B cell (primary cell): ENCODE measurements at regions not wholly inside any gene's neighbourhood (a gene's known extent, or its start where the extent isn't known, plus 50 kb on each side); places are given as distances from the start of the nearest gene placed in this dataset.
"Not testable (repeated sequence)": the region's sequence is repeated elsewhere in the genome, so short reads cannot be mapped to it uniquely, and the experiment has no call there.

Experiments
- ATAC-seq: fragments of 200-7000 bp; cut with Tn5 transposase; one replicate; pipeline ENCODE4 v1.10.0; 2021; ENCODE audit warnings: low read depth, mild to moderate bottlenecking, moderate number of reproducible peaks, moderate library complexity
- CTCF ChIA-PET: fragments of 350-600 bp; sonication (Branson Sonifier 250); formaldehyde crosslinking; loops from one replicate; lab custom pipeline; 2021; ENCODE audit warnings: antibody characterized with exemption, inconsistent platforms; lab: Charles Lee
- POLR2A ChIA-PET: fragments of 350-600 bp; sonication (Branson Sonifier 250); formaldehyde crosslinking; loops from one replicate; lab custom pipeline; 2021; ENCODE audit warnings: antibody characterized with exemption; lab: Charles Lee
- DNase-seq: peaks from one replicate; pipeline ENCODE4 v3.0.0; 2013
- H2AFZ ChIP-seq: 2 replicates; pipeline ENCODE4 v1.6.1; 2012; ENCODE audit warnings: mild to moderate bottlenecking, low read depth, low read length; ENCODE audit not compliant: insufficient read depth, poor library complexity, severe bottlenecking
- H3K27ac ChIP-seq, 2 donors: 1 replicate in 1 of 2; 2 replicates in 1 of 2; pipeline ENCODE4 v1.5.1; 2012 to 2013; ENCODE audit warnings: low read length in 2 of 2, mild to moderate bottlenecking in 2 of 2, moderate library complexity in 1 of 2
- H3K27me3 ChIP-seq, 4 experiments: fragments of 200-600 bp in 1 of 4; sonication (generic) in 1 of 4; replicated peaks in 1 of 4; 1 replicate in 2 of 4; 2 replicates in 2 of 4; pipeline versions ENCODE4 v1.6.1 to v1.7.0; 2013 to 2016; ENCODE audit warnings: low read length in 3 of 4, mild to moderate bottlenecking in 2 of 4, mixed read lengths in 1 of 4, moderate library complexity in 1 of 4; ENCODE audit not compliant: insufficient read depth in 4 of 4, control insufficient read depth in 3 of 4; ENCODE audit errors: control extremely low read depth in 1 of 4
- H3K36me3 ChIP-seq, 2 experiments: replicated peaks in 1 of 2; 1 replicate in 1 of 2; 2 replicates in 1 of 2; pipeline versions ENCODE4 v1.6.1 to v1.7.1; 2013; ENCODE audit warnings: low read length in 1 of 2; ENCODE audit not compliant: insufficient read depth in 2 of 2, control insufficient read depth in 1 of 2; ENCODE audit errors: control extremely low read depth in 1 of 2, extremely low read depth in 1 of 2
- H3K4me1 ChIP-seq, 2 donors: fragments of 200-600 bp in 1 of 2; sonication (generic) in 1 of 2; 1 replicate in 1 of 2; 2 replicates in 1 of 2; pipeline versions ENCODE4 v1.5.1 to v1.6.1; 2013 to 2017; ENCODE audit warnings: low read length in 2 of 2; ENCODE audit not compliant: control insufficient read depth in 2 of 2, insufficient read depth in 2 of 2
- H3K4me2 ChIP-seq: replicated peaks from 2 replicates; pipeline ENCODE3; 2012; ENCODE audit warnings: mild to moderate bottlenecking, low read depth, low read length; ENCODE audit not compliant: poor library complexity, severe bottlenecking
- H3K4me3 ChIP-seq, 5 experiments: fragments of 200-600 bp in 1 of 5; sonication (generic) in 1 of 5; 1 replicate in 3 of 5; 2 replicates in 2 of 5; pipeline versions ENCODE4 v1.5.1 to v1.7.0; 2011 to 2016; ENCODE audit warnings: low read length in 4 of 5, mild to moderate bottlenecking in 4 of 5, low read depth in 2 of 5, control low read depth in 1 of 5, moderate library complexity in 1 of 5; ENCODE audit not compliant: insufficient read depth in 1 of 5; ENCODE audit errors: control extremely low read depth in 1 of 5, extremely low read depth in 1 of 5
- H3K79me2 ChIP-seq: fragments of 200-600 bp; sonication (generic); one replicate; pipeline ENCODE4 v1.6.0; 2016; ENCODE audit warnings: low read length; ENCODE audit not compliant: control insufficient read depth, insufficient read depth
- H3K9ac ChIP-seq: fragments of 200-600 bp; sonication (generic); 2 replicates; pipeline ENCODE4 v1.6.1; 2017; ENCODE audit warnings: mild to moderate bottlenecking, low read length, moderate library complexity
- H3K9me3 ChIP-seq, 3 donors: one replicate each; pipeline versions ENCODE4 v1.6.1 to v1.7.1; 2013; ENCODE audit warnings: low read length in 2 of 3; ENCODE audit not compliant: control insufficient read depth in 2 of 3, insufficient read depth in 1 of 3; ENCODE audit errors: control extremely low read depth in 1 of 3
- H4K20me1 ChIP-seq: 2 replicates; pipeline ENCODE4 v1.6.0; 2012; ENCODE audit warnings: mild to moderate bottlenecking, low read length; ENCODE audit not compliant: insufficient read depth, control insufficient read depth, poor library complexity, severe bottlenecking
- H3K27ac Mint-ChIP-seq: one replicate; pipeline ENCODE4 v1.8.0; 2021; ENCODE audit warnings: mixed read lengths
- H3K27me3 Mint-ChIP-seq: one replicate; pipeline ENCODE4 v1.8.0; 2021; ENCODE audit warnings: mixed read lengths
- H3K4me1 Mint-ChIP-seq: one replicate; pipeline ENCODE4 v1.8.0; 2021; ENCODE audit warnings: mixed read lengths
- H3K4me3 Mint-ChIP-seq: one replicate; pipeline ENCODE4 v1.8.0; 2021; ENCODE audit warnings: mixed read lengths
- H3K9me3 Mint-ChIP-seq: one replicate; pipeline ENCODE4 v1.8.0; 2022; ENCODE audit warnings: mixed read lengths; ENCODE audit not compliant: insufficient read depth
- EZH2 ChIP-seq: IDR thresholded peaks from 2 replicates; pipeline ENCODE4 v1.6.1; 2012; ENCODE audit warnings: borderline replicate concordance, low read depth, mild to moderate bottlenecking, moderate library complexity, low read length; ENCODE audit not compliant: insufficient read depth, poor library complexity, severe bottlenecking
- WGBS: methylation state at CpG from one replicate; pipeline ENCODE4 v1.1.5; 2013; ENCODE audit warnings: missing lambda C conversion rate; ENCODE audit not compliant: insufficient coverage; 5-methylcytosine and 5-hydroxymethylcytosine counted together
- intact Hi-C: fragments of 100-400 bp; cut with micrococcal nuclease; formaldehyde crosslinking; loops from one replicate; pipeline ENCODE4 v1.10.0; 2022
- TF ChIP-seq, protein P1 (sequence below): fragments of 200-600 bp; IDR thresholded peaks from one replicate; pipeline ENCODE4 v1.8.0; 2022; ENCODE audit warnings: antibody characterized with exemption, mild to moderate bottlenecking

DNA sequence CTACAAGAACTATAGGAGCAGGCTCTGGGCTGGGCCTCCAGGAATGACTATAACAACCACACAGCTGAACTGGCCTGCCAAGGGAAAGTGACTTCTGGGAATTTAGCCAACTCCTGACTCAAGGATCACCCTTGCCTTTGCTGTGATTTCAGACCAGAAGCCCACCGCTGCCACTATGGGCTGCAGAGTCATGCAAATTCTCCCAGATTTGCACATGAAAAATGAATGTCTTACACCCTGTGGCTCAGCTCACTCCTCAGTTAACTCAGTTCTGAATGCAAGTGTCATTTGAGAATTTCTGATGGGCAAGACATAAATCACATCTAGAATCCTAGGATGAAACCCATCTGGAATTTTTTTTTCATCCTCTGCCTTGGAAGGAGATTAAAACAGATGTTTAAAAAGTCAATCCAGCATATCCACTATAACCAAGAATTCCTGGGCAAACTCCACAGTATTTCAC, 186.5 kb upstream of the BET1 start:
- H3K4me2 ChIP-seq = no peak overlapping the region
- 0% methylated on average over 1 of the region's 1 CpG for WGBS
- DNase-seq (no peak), ATAC-seq (no peak)
- intact Hi-C loops = no loop called here
- H3K9me3 ChIP-seq = no peaks in the 10 kb centered on the region
- Mint-ChIP-seq H3K4me3 (no peak overlapping the region), H3K4me1 (no peaks in the 10 kb centered on the region), H3K27me3 (peaks cover 10% of the 10 kb centered on the region), H3K9me3 (no peaks in the 10 kb centered on the region), H3K27ac (no peak overlapping the region)
- no peak overlapping the region for H3K27ac ChIP-seq
- no peaks in the 10 kb centered on the region for H3K4me1 ChIP-seq
- no peak overlapping the region for H3K4me3 ChIP-seq
- H2AFZ ChIP-seq = no peak overlapping the region
- no peaks in the 10 kb centered on the region for H3K79me2 ChIP-seq
- TF ChIP-seq, protein P1, sequence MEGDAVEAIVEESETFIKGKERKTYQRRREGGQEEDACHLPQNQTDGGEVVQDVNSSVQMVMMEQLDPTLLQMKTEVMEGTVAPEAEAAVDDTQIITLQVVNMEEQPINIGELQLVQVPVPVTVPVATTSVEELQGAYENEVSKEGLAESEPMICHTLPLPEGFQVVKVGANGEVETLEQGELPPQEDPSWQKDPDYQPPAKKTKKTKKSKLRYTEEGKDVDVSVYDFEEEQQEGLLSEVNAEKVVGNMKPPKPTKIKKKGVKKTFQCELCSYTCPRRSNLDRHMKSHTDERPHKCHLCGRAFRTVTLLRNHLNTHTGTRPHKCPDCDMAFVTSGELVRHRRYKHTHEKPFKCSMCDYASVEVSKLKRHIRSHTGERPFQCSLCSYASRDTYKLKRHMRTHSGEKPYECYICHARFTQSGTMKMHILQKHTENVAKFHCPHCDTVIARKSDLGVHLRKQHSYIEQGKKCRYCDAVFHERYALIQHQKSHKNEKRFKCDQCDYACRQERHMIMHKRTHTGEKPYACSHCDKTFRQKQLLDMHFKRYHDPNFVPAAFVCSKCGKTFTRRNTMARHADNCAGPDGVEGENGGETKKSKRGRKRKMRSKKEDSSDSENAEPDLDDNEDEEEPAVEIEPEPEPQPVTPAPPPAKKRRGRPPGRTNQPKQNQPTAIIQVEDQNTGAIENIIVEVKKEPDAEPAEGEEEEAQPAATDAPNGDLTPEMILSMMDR = no peak
- TF ChIP-seq EZH2 = no peak
- H3K27me3 ChIP-seq = no peaks in the 10 kb centered on the region
- H4K20me1 ChIP-seq = no peaks in the 10 kb centered on the region
- CTCF ChIA-PET = no interaction called here
- H3K9ac ChIP-seq = no peak overlapping the region
- POLR2A ChIA-PET = no interaction called here
- no peaks in the 10 kb centered on the region for H3K36me3 ChIP-seq

DNA sequence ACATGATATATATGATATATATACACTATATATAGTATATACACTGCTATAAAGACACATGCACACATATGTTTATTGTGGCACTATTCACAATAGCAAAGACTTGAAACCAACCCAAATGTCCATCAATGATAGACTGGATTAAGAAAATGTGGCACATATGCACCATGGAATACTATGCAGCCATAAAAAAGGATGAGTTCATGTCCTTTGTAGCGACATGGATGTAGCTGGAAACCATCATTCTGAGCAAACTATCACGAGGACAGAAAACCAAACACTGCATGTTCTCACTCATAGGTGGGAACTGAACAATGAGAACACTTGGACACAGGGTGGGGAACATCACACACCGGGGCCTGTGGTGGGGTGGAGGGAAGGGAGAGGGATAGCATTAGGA, 190.3 kb upstream of the BET1 start:
- CTCF ChIA-PET, H3K27me3 Mint-ChIP-seq, H3K9me3 ChIP-seq, H3K27ac Mint-ChIP-seq, POLR2A ChIA-PET, intact Hi-C loops, DNase-seq, H2AFZ ChIP-seq, H3K27me3 ChIP-seq, H3K4me3 ChIP-seq, H3K4me1 Mint-ChIP-seq, H4K20me1 ChIP-seq, H3K4me1 ChIP-seq, H3K4me2 ChIP-seq, H3K79me2 ChIP-seq, H3K9me3 Mint-ChIP-seq, H3K36me3 ChIP-seq, H3K4me3 Mint-ChIP-seq, H3K27ac ChIP-seq, H3K9ac ChIP-seq, ATAC-seq: not testable (repeated sequence)
- WGBS = no CpG with 5 or more reads among the region's 3 CpGs
